Neural cell (in vitro differentiated cells): ENCODE measurements at regions not wholly inside any gene's neighbourhood (a gene's known extent, or its start where the extent isn't known, plus 50 kb on each side); places are given as distances from the start of the nearest gene placed in this dataset.

ENCODE experiments used
- H2AFZ ChIP-seq: fragments of 200-600, 300-800 bp; sonication (generic), shearing (Covaris generic); 2 replicates; pipeline ENCODE4 v1.6.0; 2014; ENCODE audit warnings: low read depth, mild to moderate bottlenecking, antibody characterized with exemption, low read length, moderate library complexity
- H3F3A ChIP-seq: fragments of 200-600 bp; shearing (Covaris generic); 2 replicates; pipeline ENCODE4 v1.6.1; 2016; ENCODE audit warnings: mild to moderate bottlenecking, moderate library complexity, mixed read lengths, antibody characterized with exemption, low read length; ENCODE audit not compliant: insufficient read depth, poor library complexity, severe bottlenecking
- H3K27ac ChIP-seq: fragments of 200-600, 300-800 bp; sonication (generic), shearing (Covaris generic); 2 replicates; pipeline ENCODE4 v1.5.1; 2014; ENCODE audit warnings: mild to moderate bottlenecking, low read length, moderate library complexity
- H3K27me3 ChIP-seq: fragments of 300-800, 200-600 bp; sonication (generic), shearing (Covaris generic); 2 replicates; pipeline ENCODE4 v1.6.0; 2014; ENCODE audit warnings: mild to moderate bottlenecking, low read depth, low read length, moderate library complexity; ENCODE audit not compliant: insufficient read depth
- H3K36me3 ChIP-seq: fragments of 300-800, 200-600 bp; sonication (generic), shearing (Covaris generic); 2 replicates; pipeline ENCODE4 v1.5.1; 2014; ENCODE audit warnings: mild to moderate bottlenecking, antibody characterized with exemption, low read length, moderate library complexity; ENCODE audit not compliant: insufficient read depth
- H3K4me2 ChIP-seq: fragments of 300-800, 200-600 bp; sonication (generic), shearing (Covaris generic); 2 replicates; pipeline ENCODE4 v1.6.0; 2014; ENCODE audit warnings: mild to moderate bottlenecking, low read length
- H3K4me3 ChIP-seq: fragments of 300-800, 200-600 bp; sonication (generic), shearing (Covaris generic); 2 replicates; pipeline ENCODE4 v1.5.1; 2014; ENCODE audit warnings: mild to moderate bottlenecking, low read length, moderate library complexity
- H3K79me2 ChIP-seq: fragments of 200-600 bp; shearing (Covaris generic); replicated peaks from 2 replicates; pipeline ENCODE4 v1.6.0; 2014; ENCODE audit warnings: mild to moderate bottlenecking, low read length, moderate library complexity; ENCODE audit not compliant: insufficient read depth
- H3K9ac ChIP-seq: fragments of 300-800, 200-600 bp; sonication (generic), shearing (Covaris generic); 2 replicates; pipeline ENCODE4 v1.6.1; 2016; ENCODE audit warnings: mild to moderate bottlenecking, low read length, mixed read lengths
- H3K9me2 ChIP-seq: fragments of 200-600 bp; shearing (Covaris generic); 2 replicates; pipeline ENCODE4 v1.6.1; 2016; ENCODE audit warnings: mild to moderate bottlenecking, low read length, mixed read lengths; ENCODE audit not compliant: insufficient read depth
- H3K9me3 ChIP-seq: fragments of 200-600, 300-800 bp; sonication (generic), shearing (Covaris generic); 2 replicates; pipeline ENCODE4 v1.6.1; 2016; ENCODE audit warnings: mild to moderate bottlenecking, mixed run types, low read length, moderate library complexity, mixed read lengths
- H4K20me1 ChIP-seq: fragments of 200-600 bp; shearing (Covaris generic); 2 replicates; pipeline ENCODE4 v1.6.1; 2016; ENCODE audit warnings: mild to moderate bottlenecking, mixed run types; ENCODE audit not compliant: insufficient read depth
- CTCF ChIP-seq: fragments of 450-650 bp; IDR thresholded peaks from 2 replicates; pipeline ENCODE4 v1.5.1; 2014; ENCODE audit warnings: antibody characterized with exemption, mild to moderate bottlenecking, moderate library complexity; ENCODE audit not compliant: poor library complexity, severe bottlenecking
- EP300 ChIP-seq: fragments of 450-650 bp; conservative IDR thresholded peaks from 2 replicates; pipeline ENCODE4 v1.6.1; 2014; ENCODE audit warnings: antibody characterized with exemption, mild to moderate bottlenecking, moderate library complexity; ENCODE audit not compliant: poor library complexity, severe bottlenecking
- EZH2 ChIP-seq: fragments of 200-600, 300-800 bp; shearing (Covaris generic), sonication (generic); IDR thresholded peaks from 2 replicates; pipeline ENCODE4 v1.6.1; 2014; ENCODE audit warnings: antibody characterized with exemption, low read length, borderline replicate concordance, mild to moderate bottlenecking; ENCODE audit not compliant: insufficient read depth, poor library complexity, severe bottlenecking
- MXI1 ChIP-seq: fragments of 450-650 bp; conservative IDR thresholded peaks from 2 replicates; pipeline ENCODE4 v1.6.1; 2014; ENCODE audit warnings: antibody characterized with exemption, mild to moderate bottlenecking; ENCODE audit not compliant: poor library complexity, severe bottlenecking
- POLR2AphosphoS5 ChIP-seq: IDR thresholded peaks from 2 replicates; pipeline ENCODE4 v1.6.1; 2012
- RAD21 ChIP-seq: fragments of 450-650 bp; conservative IDR thresholded peaks from 2 replicates; pipeline ENCODE4 v1.6.1; 2014; ENCODE audit warnings: antibody characterized with exemption, mild to moderate bottlenecking, moderate library complexity
- REST ChIP-seq: IDR thresholded peaks from 2 replicates; pipeline ENCODE4 v1.6.1; 2012; ENCODE audit warnings: borderline replicate concordance
- SMC3 ChIP-seq: fragments of 450-650 bp; conservative IDR thresholded peaks from 2 replicates; pipeline ENCODE4 v1.6.1; 2014; ENCODE audit warnings: antibody characterized with exemption, mild to moderate bottlenecking, moderate library complexity; ENCODE audit not compliant: poor library complexity
- TAF1 ChIP-seq: IDR thresholded peaks from 2 replicates; pipeline ENCODE4 v1.6.1; 2012; ENCODE audit warnings: low read depth

- Histone ChIP-seq H3K79me2 (no peaks in the 10 kb centered on the region), H4K20me1 (no peaks in the 10 kb centered on the region), H3K4me2 (no peak overlapping the region), H3K36me3 (no peaks in the 10 kb centered on the region), H3K27ac (no peak overlapping the region), H2AFZ (no peak overlapping the region), H3K27me3 (no peaks in the 10 kb centered on the region), H3K9me2 (no peaks in the 10 kb centered on the region), H3K9ac (no peak overlapping the region), H3F3A (no peaks in the 10 kb centered on the region), H3K9me3 (no peaks in the 10 kb centered on the region), H3K4me3 (no peak overlapping the region)
- TF ChIP-seq MXI1 (no peak), RAD21 (no peak), EP300 (no peak), TAF1 (no peak), REST (no peak), SMC3 (no peak), EZH2 (no peak), POLR2AphosphoS5 (no peak), CTCF (no peak)
These were observed 1276.0 kb downstream of the EFNB2 start for GRCh38 chr13:105259426-105259825.

GRCh38 chr13:105255472-105255871, 1280.0 kb downstream of the EFNB2 start:
- Histone ChIP-seq H3K9me3 (no peaks in the 10 kb centered on the region), H3K4me3 (no peak overlapping the region), H3K9ac (no peak overlapping the region), H2AFZ (no peak overlapping the region), H3K27me3 (no peaks in the 10 kb centered on the region), H3K27ac (no peak overlapping the region), H3F3A (no peaks in the 10 kb centered on the region), H4K20me1 (no peaks in the 10 kb centered on the region), H3K4me2 (no peak overlapping the region), H3K79me2 (no peaks in the 10 kb centered on the region), H3K36me3 (no peaks in the 10 kb centered on the region), H3K9me2 (no peaks in the 10 kb centered on the region)
- no peak for TF ChIP-seq REST
- no peak for TF ChIP-seq MXI1
- no peak for TF ChIP-seq RAD21
- TF ChIP-seq TAF1, result no peak
- TF ChIP-seq CTCF, result no peak
- TF ChIP-seq EZH2, result no peak
- no peak for TF ChIP-seq POLR2AphosphoS5
- no peak for TF ChIP-seq EP300
- TF ChIP-seq SMC3, result no peak
